Ovary (tissue), 3 donors: ENCODE measurements at regions not wholly inside any gene's neighbourhood (a gene's known extent, or its start where the extent isn't known, plus 50 kb on each side); places are given as distances from the start of the nearest gene placed in this dataset.

Experiments used
- EP300 ChIP-seq: sonication (generic); formaldehyde crosslinking; IDR thresholded peaks from one replicate; pipeline ENCODE4 v1.6.1; 2017; ENCODE audit warnings: antibody characterized with exemption
- POLR2A ChIP-seq: fragments of 450-650 bp; IDR thresholded peaks from one replicate; pipeline ENCODE4 v1.6.1; 2017; ENCODE audit warnings: antibody characterized with exemption, mild to moderate bottlenecking, moderate library complexity
- TF ChIP-seq, protein P1 (sequence below), 3 donors: fragments of 450-650 bp in 2 of 3; fragments of 200-600 bp in 1 of 3; IDR thresholded peaks; one replicate each; pipeline versions ENCODE4 v1.5.1 to v1.8.0; 2016 to 2022; ENCODE audit warnings: antibody characterized with exemption in 3 of 3, mild to moderate bottlenecking in 1 of 3
- donor health status: DM: no; HTN: no; CAD: no.

DNA sequence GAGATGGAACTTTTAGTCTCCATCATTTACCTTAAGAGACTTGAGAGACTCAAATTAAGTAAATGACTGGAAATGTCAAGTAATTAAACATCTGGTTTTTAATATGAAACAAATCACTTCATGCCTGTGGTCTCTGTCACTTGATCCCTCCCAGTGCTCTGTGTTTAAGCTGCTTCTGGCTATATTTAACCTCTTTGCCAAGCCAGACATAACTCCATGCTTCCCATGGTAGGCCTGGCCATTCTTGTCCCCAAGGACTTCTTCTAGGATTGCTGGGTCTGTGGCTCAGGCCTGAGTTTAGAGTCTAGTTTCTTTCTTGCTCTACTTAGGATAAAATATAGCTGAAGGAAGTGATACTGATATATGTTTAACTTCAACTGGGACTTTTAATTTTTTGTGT is 1013.6 kb downstream of the FLRT2 start:
- TF ChIP-seq POLR2A = no peak
- TF ChIP-seq, protein P1, sequence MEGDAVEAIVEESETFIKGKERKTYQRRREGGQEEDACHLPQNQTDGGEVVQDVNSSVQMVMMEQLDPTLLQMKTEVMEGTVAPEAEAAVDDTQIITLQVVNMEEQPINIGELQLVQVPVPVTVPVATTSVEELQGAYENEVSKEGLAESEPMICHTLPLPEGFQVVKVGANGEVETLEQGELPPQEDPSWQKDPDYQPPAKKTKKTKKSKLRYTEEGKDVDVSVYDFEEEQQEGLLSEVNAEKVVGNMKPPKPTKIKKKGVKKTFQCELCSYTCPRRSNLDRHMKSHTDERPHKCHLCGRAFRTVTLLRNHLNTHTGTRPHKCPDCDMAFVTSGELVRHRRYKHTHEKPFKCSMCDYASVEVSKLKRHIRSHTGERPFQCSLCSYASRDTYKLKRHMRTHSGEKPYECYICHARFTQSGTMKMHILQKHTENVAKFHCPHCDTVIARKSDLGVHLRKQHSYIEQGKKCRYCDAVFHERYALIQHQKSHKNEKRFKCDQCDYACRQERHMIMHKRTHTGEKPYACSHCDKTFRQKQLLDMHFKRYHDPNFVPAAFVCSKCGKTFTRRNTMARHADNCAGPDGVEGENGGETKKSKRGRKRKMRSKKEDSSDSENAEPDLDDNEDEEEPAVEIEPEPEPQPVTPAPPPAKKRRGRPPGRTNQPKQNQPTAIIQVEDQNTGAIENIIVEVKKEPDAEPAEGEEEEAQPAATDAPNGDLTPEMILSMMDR (IDR thresholded peaks at IDR 0.05) = no peak
- TF ChIP-seq EP300 = no peak
